K562 (cell line): ENCODE measurements at regions not wholly inside any gene's neighbourhood (a gene's known extent, or its start where the extent isn't known, plus 50 kb on each side); places are given as distances from the start of the nearest gene placed in this dataset.

Experiments used
- ATAC-seq: fragments of 200-7000 bp; cut with Tn5 transposase; 3 replicates; pipeline ENCODE4 v1.9.1; 2020; ENCODE audit warnings: moderate library complexity
- BruUV-seq: library from RNA; stranded (reverse); fragments of 400-500 nt; replicated peaks from 2 replicates; lab custom pipeline; 2021; lab: Mats Ljungman, UMichigan
- CTCF ChIA-PET: fragments of 300-600 bp; formaldehyde crosslinking; extraction: SDS; loops from one replicate; lab custom pipeline; 2021; ENCODE audit warnings: low intra/inter-chr PET ratio; lab: Yijun Ruan, JAX
- POLR2A ChIA-PET: fragments of 300-600, 350-650 bp; sonication (Branson Sonifier 250); formaldehyde crosslinking; extraction: SDS; loops from one replicate; lab custom pipeline; 2021; ENCODE audit warnings: antibody characterized with exemption, inconsistent platforms; lab: Yijun Ruan, JAX
- DNase-seq, 4 experiments: peaks; one replicate each; pipeline versions ENCODE4 v3.0.0 to v3.0.0-alpha.2; 2011 to 2018; ENCODE audit warnings: low spot score in 3 of 4, mixed read lengths in 3 of 4; ENCODE audit errors: extremely low read depth in 1 of 4
- FAIRE-seq: peaks from 2 replicates; lab custom pipeline; 2011; peaks lifted over from hg19 to GRCh38; lab: Jason Lieb, UNC
- H2AFZ ChIP-seq: 2 replicates; pipeline ENCODE4 v1.6.0; 2011; ENCODE audit warnings: low read depth, low read length, control low read depth, inconsistent platforms
- H3K27ac ChIP-seq: fragments of 200-600 bp; 3 replicates; pipeline ENCODE4 v1.8.0; 2011; ENCODE audit warnings: low read depth, mild to moderate bottlenecking, control low read depth, inconsistent platforms, low read length, moderate library complexity, mixed read lengths; ENCODE audit errors: extremely low read depth
- H3K27me3 ChIP-seq, 2 experiments: fragments of 300-600 bp in 1 of 2; 2 replicates in 1 of 2; 3 replicates in 1 of 2; pipeline versions ENCODE4 v1.6.0 to v1.8.0; 2011; ENCODE audit warnings: inconsistent platforms in 2 of 2, low read length in 2 of 2, mild to moderate bottlenecking in 1 of 2, mixed read lengths in 1 of 2, moderate library complexity in 1 of 2; ENCODE audit not compliant: control insufficient read depth in 2 of 2, insufficient read depth in 2 of 2
- H3K36me3 ChIP-seq: fragments of 300-600 bp; 3 replicates; pipeline ENCODE4 v1.8.0; 2011; ENCODE audit warnings: mild to moderate bottlenecking, low read length, inconsistent platforms; ENCODE audit not compliant: control insufficient read depth, insufficient read depth
- H3K4me1 ChIP-seq, 2 experiments: fragments of 200-600 bp in 1 of 2; replicated peaks in 1 of 2; 2 replicates in 1 of 2; 3 replicates in 1 of 2; pipeline versions ENCODE4 v1.5.1 to v1.8.0; 2011; ENCODE audit warnings: inconsistent platforms in 2 of 2, low read length in 2 of 2, mild to moderate bottlenecking in 1 of 2, mixed read lengths in 1 of 2, moderate library complexity in 1 of 2; ENCODE audit not compliant: control insufficient read depth in 2 of 2, insufficient read depth in 2 of 2
- H3K4me2 ChIP-seq: 2 replicates; pipeline ENCODE4 v1.6.1; 2011; ENCODE audit warnings: low read length, control low read depth, inconsistent platforms, mixed read lengths; ENCODE audit not compliant: insufficient read depth
- H3K4me3 ChIP-seq: fragments of 200-600 bp; sonication (generic), shearing (Covaris generic); 2 replicates; pipeline ENCODE4 v1.5.1; 2016; ENCODE audit warnings: control low read depth, inconsistent platforms
- H3K79me2 ChIP-seq: fragments of 200-600 bp; 3 replicates; pipeline ENCODE4 v1.8.0; 2011; ENCODE audit warnings: low read length, inconsistent platforms; ENCODE audit not compliant: control insufficient read depth, insufficient read depth
- H3K9ac ChIP-seq, 2 experiments: 2 replicates each; pipeline versions ENCODE4 v1.6.0 to v1.6.1; 2011; ENCODE audit warnings: low read depth in 2 of 2, low read length in 2 of 2, control low read depth in 1 of 2, inconsistent platforms in 1 of 2, mild to moderate bottlenecking in 1 of 2, mixed read lengths in 1 of 2; ENCODE audit not compliant: insufficient read depth in 1 of 2
- H3K9me1 ChIP-seq: one replicate; pipeline ENCODE4 v1.6.0; 2011; ENCODE audit warnings: inconsistent platforms, mild to moderate bottlenecking, low read length, moderate library complexity; ENCODE audit not compliant: control insufficient read depth, insufficient read depth
- H3K9me3 ChIP-seq: replicated peaks from 2 replicates; pipeline ENCODE4 v1.5.1; 2011; ENCODE audit warnings: low read depth, low read length, inconsistent platforms; ENCODE audit not compliant: control insufficient read depth, insufficient read depth
- H4K20me1 ChIP-seq: replicated peaks from 2 replicates; pipeline ENCODE4 v1.6.1; 2011; ENCODE audit warnings: low read length, inconsistent platforms, mixed read lengths; ENCODE audit not compliant: control insufficient read depth, insufficient read depth
- FOXA3 ChIP-seq, 2 experiments: fragments of 450-650 bp in 1 of 2; sonication (generic) in 1 of 2; formaldehyde crosslinking; IDR thresholded peaks in 1 of 2; conservative IDR thresholded peaks in 1 of 2; 2 replicates each; pipeline versions ENCODE4 v1.4.0 to v1.8.0; 2020 to 2022; ENCODE audit warnings: mild to moderate bottlenecking in 2 of 2, missing genetic modification reagents in 1 of 2
- MAZ ChIP-seq, 2 experiments: fragments of 450-650 bp in 1 of 2; sonication (generic) in 1 of 2; formaldehyde crosslinking; IDR thresholded peaks in 1 of 2; conservative IDR thresholded peaks in 1 of 2; 2 replicates each; pipeline versions ENCODE4 v1.4.0 to v1.5.0; 2020; ENCODE audit warnings: mild to moderate bottlenecking in 1 of 2, missing genetic modification reagents in 1 of 2
- MLLT1 ChIP-seq, 2 experiments: fragments of 450-650 bp; IDR thresholded peaks; 2 replicates each; pipeline ENCODE4 v1.6.1; 2016
- SRSF3 ChIP-seq: fragments of 200-400 bp; formaldehyde crosslinking; IDR thresholded peaks from 2 replicates; pipeline ENCODE4 v1.6.1; 2016; ENCODE audit warnings: mild to moderate bottlenecking, low read length, moderate library complexity; ENCODE audit not compliant: insufficient read depth
- STAT6 ChIP-seq: sonication (generic); formaldehyde crosslinking; IDR thresholded peaks from 2 replicates; pipeline ENCODE4 v1.8.1; 2023; ENCODE audit warnings: mild to moderate bottlenecking, missing genetic modification reagents
- TBL1XR1 ChIP-seq, 2 experiments: IDR thresholded peaks; 2 replicates each; pipeline ENCODE4 v1.6.1; 2012; ENCODE audit warnings: improper control_type of control experiment in 2 of 2, low read length in 2 of 2, mild to moderate bottlenecking in 1 of 2
- XRCC4 ChIP-seq: IDR thresholded peaks from one replicate; pipeline ENCODE4 v1.6.1; 2011; ENCODE audit not compliant: insufficient read depth, insufficient read length; ENCODE audit errors: extremely low read depth
- ZNF780A ChIP-seq: fragments of 250-450 bp; sonication (Bioruptor Pico); IDR thresholded peaks from 2 replicates; pipeline ENCODE4 v1.5.0; 2021; ENCODE audit warnings: mild to moderate bottlenecking
- WGBS: fragments of 100-300 bp; shearing (Covaris generic); methylation state at CpG from one replicate; pipeline ENCODE4 v1.1.6; 2016; ENCODE audit warnings: low coverage, mixed read lengths; ENCODE audit not compliant: insufficient coverage; ENCODE audit errors: missing lambda C conversion rate; 5-methylcytosine and 5-hydroxymethylcytosine counted together
- in situ Hi-C: fragments of 300-500 bp; cut with MboI; formaldehyde crosslinking; loops from 4 replicates; pipeline ENCODE4 v1.15.0; 2018; ENCODE audit warnings: inconsistent platforms, mixed read lengths
- intact Hi-C: fragments of 100-400 bp; cut with micrococcal nuclease; formaldehyde crosslinking; loops from 2 replicates; pipeline ENCODE4 v1.14.2; 2022

GRCh38 chr4:82261084-82261483 is 112.7 kb downstream of the HNRNPD start:
- no TSS peak for BruUV-seq
- H3K9me3 ChIP-seq, result no peaks in the 10 kb centered on the region
- H3K27me3 ChIP-seq, result no peaks in the 10 kb centered on the region
- no peak overlapping the region for H3K27ac ChIP-seq
- intact Hi-C loops (no loop called here), in situ Hi-C loops (no loop called here)
- no peaks in the 10 kb centered on the region for H3K4me1 ChIP-seq
- H3K4me3 ChIP-seq, result no peak overlapping the region
- no peaks in the 10 kb centered on the region for H3K79me2 ChIP-seq
- ChIA-PET CTCF (no interaction called here), POLR2A (no interaction called here)
- no peak for DNase-seq
- no peak overlapping the region for H2AFZ ChIP-seq
- H3K4me2 ChIP-seq, result no peak overlapping the region
- TF ChIP-seq MLLT1 (IDR thresholded peaks at IDR 0.05), result no peak
- TF ChIP-seq STAT6, result no peak
- no peak for TF ChIP-seq FOXA3 (CRISPR knock-in tag; conservative IDR thresholded peaks at IDR 0.05 in 1 of 2, IDR thresholded peaks at IDR 0.05 in 1 of 2)
- no peak for TF ChIP-seq TBL1XR1 (IDR thresholded peaks at IDR 0.05; ENCODE audit: low read length in 2 of 2)
- no peak for TF ChIP-seq SRSF3
- no peak for TF ChIP-seq XRCC4
- TF ChIP-seq MAZ (CRISPR knock-in tag; conservative IDR thresholded peaks at IDR 0.05 in 1 of 2, IDR thresholded peaks at IDR 0.05 in 1 of 2), result no peak
- no peak for TF ChIP-seq ZNF780A (CRISPR knock-in tag)
- H4K20me1 ChIP-seq, result no peaks in the 10 kb centered on the region
- H3K9ac ChIP-seq, result no peak overlapping the region
- no peak for ATAC-seq
- H3K36me3 ChIP-seq, result no peaks in the 10 kb centered on the region
- FAIRE-seq, result no peak
- WGBS, result 0% methylated on average over 2 of the region's 2 CpGs
- H3K9me1 ChIP-seq, result no peaks in the 10 kb centered on the region
